A549 (cell line): ENCODE measurements at regions not wholly inside any gene's neighbourhood (a gene's known extent, or its start where the extent isn't known, plus 50 kb on each side); places are given as distances from the start of the nearest gene placed in this dataset.
A peak's percentile ranks its signal among the peaks of the same experiment; 100 is the strongest.

Experiments used
- ATAC-seq, 2 experiments: fragments of 200-7000 bp in 1 of 2; fragments of >200 bp in 1 of 2; cut with Nextera tagmentation in 1 of 2; cut with Tn5 transposase in 1 of 2; 3 replicates each; pipeline versions ENCODE4 v1.8.0 to v1.9.1; 2018 to 2020; ENCODE audit warnings: mild to moderate bottlenecking in 1 of 2, moderate library complexity in 1 of 2
- CTCF ChIA-PET: fragments of 300-600 bp; sonication (Branson Sonifier 250); formaldehyde crosslinking; extraction: SDS; loops from one replicate; lab custom pipeline; 2021; ENCODE audit warnings: antibody characterized with exemption, inconsistent platforms; lab: Yijun Ruan, JAX
- POLR2A ChIA-PET: fragments of 350-600 bp; formaldehyde crosslinking; extraction: SDS; loops from one replicate; lab custom pipeline; 2021; ENCODE audit warnings: antibody characterized with exemption, inconsistent platforms; lab: Yijun Ruan, JAX
- DNase-seq, 2 experiments: peaks; one replicate each; pipeline versions ENCODE4 v3.0.0 to v3.0.0-alpha.2; 2011 to 2016; ENCODE audit warnings: low read depth in 1 of 2, low spot score in 1 of 2
- FAIRE-seq: peaks from 2 replicates; lab custom pipeline; 2011; peaks lifted over from hg19 to GRCh38; lab: Jason Lieb, UNC
- H3K27ac ChIP-seq, 2 experiments: fragments of >200 bp; sonication (Bioruptor Twin); formaldehyde crosslinking; 3 replicates each; pipeline ENCODE4 v1.5.1; 2016 to 2017
- H3K4me1 ChIP-seq: fragments of >200 bp; sonication (Bioruptor Twin); formaldehyde crosslinking; 3 replicates; pipeline ENCODE4 v1.6.1; 2016
- H3K4me2 ChIP-seq: fragments of >200 bp; sonication (Bioruptor Twin); formaldehyde crosslinking; 3 replicates; pipeline ENCODE4 v1.6.1; 2016
- H3K4me3 ChIP-seq: fragments of >200 bp; sonication (Bioruptor Twin); formaldehyde crosslinking; 3 replicates; pipeline ENCODE4 v1.5.1; 2016
- H3K9me3 ChIP-seq: fragments of >200 bp; sonication (Bioruptor Twin); formaldehyde crosslinking; 3 replicates; pipeline ENCODE4 v1.6.1; 2016
- CHD4 ChIP-seq: fragments of 200-600 bp; sonication (generic); IDR thresholded peaks from 2 replicates; pipeline ENCODE4 v1.6.1; 2016; ENCODE audit warnings: antibody characterized with exemption, mild to moderate bottlenecking, borderline replicate concordance
- EP300 ChIP-seq, 2 experiments: fragments of >200 bp; sonication (Bioruptor Twin); formaldehyde crosslinking; IDR thresholded peaks; 2 replicates in 1 of 2; 3 replicates in 1 of 2; pipeline ENCODE4 v1.6.1; 2016 to 2017
- FOSB ChIP-seq: fragments of 250-450 bp; sonication (Bioruptor Pico); IDR thresholded peaks from 2 replicates; pipeline ENCODE4 v1.5.0; 2020; ENCODE audit warnings: mild to moderate bottlenecking, moderate library complexity
- GATA3 ChIP-seq: IDR thresholded peaks from 2 replicates; pipeline ENCODE4 v1.6.1; 2012; ENCODE audit warnings: borderline replicate concordance
- HDAC2 ChIP-seq: fragments of 200-600 bp; sonication (generic); IDR thresholded peaks from 2 replicates; pipeline ENCODE4 v1.6.1; 2016
- JUNB ChIP-seq: fragments of >200 bp; sonication (Bioruptor Twin); formaldehyde crosslinking; IDR thresholded peaks from 2 replicates; pipeline ENCODE4 v1.6.1; 2016
- KDM1A ChIP-seq: fragments of 200-600 bp; sonication (generic); IDR thresholded peaks from 2 replicates; pipeline ENCODE4 v1.6.1; 2016; ENCODE audit warnings: low read depth, mild to moderate bottlenecking
- KDM5A ChIP-seq: fragments of 200-600 bp; sonication (generic); IDR thresholded peaks from 2 replicates; pipeline ENCODE4 v1.6.1; 2016; ENCODE audit warnings: antibody characterized with exemption, mild to moderate bottlenecking
- MAFK ChIP-seq: fragments of 450-650 bp; IDR thresholded peaks from 2 replicates; pipeline ENCODE4 v1.6.1; 2014; ENCODE audit not compliant: partially characterized antibody
- MAZ ChIP-seq: fragments of 150-350 bp; IDR thresholded peaks from 2 replicates; pipeline ENCODE4 v1.6.1; 2014; ENCODE audit warnings: antibody characterized with exemption, low read depth, low read length, borderline replicate concordance
- RAD21 ChIP-seq, 2 experiments: fragments of >200 bp in 1 of 2; sonication (Bioruptor Twin) in 1 of 2; formaldehyde crosslinking in 1 of 2; IDR thresholded peaks in 1 of 2; conservative IDR thresholded peaks in 1 of 2; 2 replicates in 1 of 2; 3 replicates in 1 of 2; pipeline ENCODE4 v1.6.1; 2012 to 2018; ENCODE audit warnings: inconsistent platforms in 1 of 2
- RARB ChIP-seq: fragments of 250-450 bp; sonication (Bioruptor Pico); IDR thresholded peaks from 2 replicates; pipeline ENCODE4 v1.8.0; 2021; ENCODE audit warnings: mild to moderate bottlenecking, moderate library complexity
- SMC3 ChIP-seq: fragments of >200 bp; sonication (Bioruptor Twin); formaldehyde crosslinking; IDR thresholded peaks from 3 replicates; pipeline ENCODE4 v1.6.1; 2018; ENCODE audit warnings: inconsistent platforms
- TP53 ChIP-seq: fragments of 250-450 bp; sonication (Bioruptor Pico); IDR thresholded peaks from 2 replicates; pipeline ENCODE4 v1.5.0; 2021; ENCODE audit warnings: mild to moderate bottlenecking, moderate library complexity
- ZC3H11A ChIP-seq: fragments of 450-650 bp; IDR thresholded peaks from 2 replicates; pipeline ENCODE4 v1.6.1; 2014; ENCODE audit warnings: antibody characterized with exemption, mild to moderate bottlenecking
- WGBS: methylation state at CpG from one replicate; pipeline ENCODE4 v1.1.6; 2017; ENCODE audit errors: missing lambda C conversion rate; 5-methylcytosine and 5-hydroxymethylcytosine counted together
- TF ChIP-seq, protein P1 (sequence below): fragments of 250-450 bp; sonication (Bioruptor Pico); IDR thresholded peaks from 2 replicates; pipeline ENCODE4 v1.5.0; 2020; ENCODE audit warnings: low read depth, mild to moderate bottlenecking, moderate library complexity
- TF ChIP-seq, protein P2 (sequence below): fragments of >200 bp; sonication (Bioruptor Twin); formaldehyde crosslinking; IDR thresholded peaks from 3 replicates; pipeline ENCODE4 v1.5.1; 2016
- TF ChIP-seq, protein P3 (sequence below): fragments of 450-650 bp; IDR thresholded peaks from 2 replicates; pipeline ENCODE4 v1.6.1; 2014; ENCODE audit warnings: antibody characterized with exemption
- TF ChIP-seq, protein P4 (sequence below): fragments of 250-450 bp; sonication (Bioruptor Pico); IDR thresholded peaks from 2 replicates; pipeline ENCODE4 v1.5.0; 2021; ENCODE audit warnings: mild to moderate bottlenecking, moderate library complexity, borderline replicate concordance
- TF ChIP-seq, protein P5 (sequence below): fragments of 200-600 bp; sonication (generic); IDR thresholded peaks from 2 replicates; pipeline ENCODE4 v1.6.1; 2016; ENCODE audit warnings: antibody characterized with exemption, mild to moderate bottlenecking, moderate library complexity
- TF ChIP-seq, protein P6 (sequence below): fragments of >200 bp; sonication (Bioruptor Twin); formaldehyde crosslinking; IDR thresholded peaks from 3 replicates; pipeline ENCODE4 v1.6.1; 2016

DNA sequence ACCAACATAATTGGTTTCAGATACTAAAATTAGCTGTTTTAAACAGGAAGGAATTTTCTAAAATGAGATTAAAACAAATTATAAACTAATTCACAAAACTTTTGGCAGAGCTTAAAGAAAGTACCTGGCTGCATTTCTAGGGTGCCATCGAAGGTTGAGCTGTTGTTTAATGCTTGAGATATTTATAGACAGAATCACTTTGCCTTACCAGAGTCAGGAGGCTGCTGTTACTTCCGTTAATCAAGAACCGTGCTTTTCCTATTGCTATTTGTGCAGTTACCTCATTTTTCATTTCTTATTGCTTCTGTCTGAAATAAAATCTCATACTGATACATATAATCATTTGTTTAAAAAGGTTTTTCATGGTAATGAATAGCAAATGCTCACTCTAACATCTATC lies 242.9 kb downstream of the TECRL start (continued):
- TF ChIP-seq RARB (CRISPR knock-in tag): no peak
- no peak for TF ChIP-seq KDM1A
- TF ChIP-seq GATA3: no peak
- no peak for TF ChIP-seq MAZ
- TF ChIP-seq KDM5A: no peak
- no peak for TF ChIP-seq HDAC2
- no peak for TF ChIP-seq ZC3H11A

DNA sequence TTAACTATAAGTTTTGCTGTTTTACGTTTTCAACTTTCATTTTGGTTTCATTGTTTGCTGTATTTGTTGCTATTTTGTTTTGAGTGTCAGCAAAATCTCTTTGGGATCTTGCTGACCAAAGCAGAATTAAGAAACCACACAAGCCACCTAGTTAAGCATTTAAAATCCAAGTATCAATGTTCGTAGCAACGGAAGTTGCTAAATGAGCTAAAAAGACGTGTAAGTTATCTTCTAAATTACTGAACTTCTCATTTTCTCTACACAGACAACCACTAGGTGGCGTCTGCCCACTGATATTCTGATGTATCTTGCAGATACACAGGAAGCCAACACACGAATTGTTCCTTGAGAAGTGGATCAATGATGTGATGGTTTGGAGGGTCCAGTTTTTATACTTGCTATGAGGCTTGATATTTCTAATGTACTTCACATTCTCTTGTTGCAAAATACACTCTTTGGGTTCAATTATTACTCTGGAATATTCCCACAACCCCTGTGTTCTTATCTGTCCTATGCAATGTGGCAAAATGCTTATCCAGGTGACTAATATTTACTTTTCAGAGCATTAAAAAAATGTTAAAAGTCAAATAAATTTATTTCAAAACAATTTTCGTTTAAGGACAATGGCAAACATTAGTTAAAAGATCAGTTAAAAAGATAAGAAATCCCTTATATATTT lies 250.5 kb downstream of the TECRL start:
- Histone ChIP-seq H3K9me3 (no peaks in the 10 kb centered on the region), H3K27ac (no peak overlapping the region), H3K4me1 (no peaks in the 10 kb centered on the region), H3K4me3 (peak overlapping the region; percentile 26; the same call in 1 of the 3 replicates), H3K4me2 (peak overlapping the region; percentile 49)
- FAIRE-seq (no peak), DNase-seq (peak; percentile 10 to 67)
- CTCF ChIA-PET: interaction anchor here (0.6 kb wide), 1 partner anchor 26 kb away, joined by 3 read pairs; no protein-coding TSS in a partner anchor
- 2% methylated on average over 7 of the region's 7 CpGs for WGBS
- TF ChIP-seq SMC3: peak; percentile 60
- TF ChIP-seq MAFK: peak; percentile 76
- TF ChIP-seq, protein P1, sequence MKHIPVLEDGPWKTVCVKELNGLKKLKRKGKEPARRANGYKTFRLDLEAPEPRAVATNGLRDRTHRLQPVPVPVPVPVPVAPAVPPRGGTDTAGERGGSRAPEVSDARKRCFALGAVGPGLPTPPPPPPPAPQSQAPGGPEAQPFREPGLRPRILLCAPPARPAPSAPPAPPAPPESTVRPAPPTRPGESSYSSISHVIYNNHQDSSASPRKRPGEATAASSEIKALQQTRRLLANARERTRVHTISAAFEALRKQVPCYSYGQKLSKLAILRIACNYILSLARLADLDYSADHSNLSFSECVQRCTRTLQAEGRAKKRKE (CRISPR knock-in tag): no peak
- TF ChIP-seq, protein P2, sequence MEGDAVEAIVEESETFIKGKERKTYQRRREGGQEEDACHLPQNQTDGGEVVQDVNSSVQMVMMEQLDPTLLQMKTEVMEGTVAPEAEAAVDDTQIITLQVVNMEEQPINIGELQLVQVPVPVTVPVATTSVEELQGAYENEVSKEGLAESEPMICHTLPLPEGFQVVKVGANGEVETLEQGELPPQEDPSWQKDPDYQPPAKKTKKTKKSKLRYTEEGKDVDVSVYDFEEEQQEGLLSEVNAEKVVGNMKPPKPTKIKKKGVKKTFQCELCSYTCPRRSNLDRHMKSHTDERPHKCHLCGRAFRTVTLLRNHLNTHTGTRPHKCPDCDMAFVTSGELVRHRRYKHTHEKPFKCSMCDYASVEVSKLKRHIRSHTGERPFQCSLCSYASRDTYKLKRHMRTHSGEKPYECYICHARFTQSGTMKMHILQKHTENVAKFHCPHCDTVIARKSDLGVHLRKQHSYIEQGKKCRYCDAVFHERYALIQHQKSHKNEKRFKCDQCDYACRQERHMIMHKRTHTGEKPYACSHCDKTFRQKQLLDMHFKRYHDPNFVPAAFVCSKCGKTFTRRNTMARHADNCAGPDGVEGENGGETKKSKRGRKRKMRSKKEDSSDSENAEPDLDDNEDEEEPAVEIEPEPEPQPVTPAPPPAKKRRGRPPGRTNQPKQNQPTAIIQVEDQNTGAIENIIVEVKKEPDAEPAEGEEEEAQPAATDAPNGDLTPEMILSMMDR: peak; percentile 59
- no peak for TF ChIP-seq TP53 (CRISPR knock-in tag)
- TF ChIP-seq RAD21 (conservative IDR thresholded peaks at IDR 0.05 in 1 of 2, IDR thresholded peaks at IDR 0.05 in 1 of 2): peak; percentile 42 to 46; a peak in 3 of 5 replicates
- TF ChIP-seq, protein P3, sequence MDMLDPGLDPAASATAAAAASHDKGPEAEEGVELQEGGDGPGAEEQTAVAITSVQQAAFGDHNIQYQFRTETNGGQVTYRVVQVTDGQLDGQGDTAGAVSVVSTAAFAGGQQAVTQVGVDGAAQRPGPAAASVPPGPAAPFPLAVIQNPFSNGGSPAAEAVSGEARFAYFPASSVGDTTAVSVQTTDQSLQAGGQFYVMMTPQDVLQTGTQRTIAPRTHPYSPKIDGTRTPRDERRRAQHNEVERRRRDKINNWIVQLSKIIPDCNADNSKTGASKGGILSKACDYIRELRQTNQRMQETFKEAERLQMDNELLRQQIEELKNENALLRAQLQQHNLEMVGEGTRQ: no peak
- TF ChIP-seq, all 56 proteins: peak for 4
- POLR2A ChIA-PET: no interaction called here
- peak in 1 of 2 experiments; percentile 40; a peak in 1 of 6 replicates for ATAC-seq

DNA sequence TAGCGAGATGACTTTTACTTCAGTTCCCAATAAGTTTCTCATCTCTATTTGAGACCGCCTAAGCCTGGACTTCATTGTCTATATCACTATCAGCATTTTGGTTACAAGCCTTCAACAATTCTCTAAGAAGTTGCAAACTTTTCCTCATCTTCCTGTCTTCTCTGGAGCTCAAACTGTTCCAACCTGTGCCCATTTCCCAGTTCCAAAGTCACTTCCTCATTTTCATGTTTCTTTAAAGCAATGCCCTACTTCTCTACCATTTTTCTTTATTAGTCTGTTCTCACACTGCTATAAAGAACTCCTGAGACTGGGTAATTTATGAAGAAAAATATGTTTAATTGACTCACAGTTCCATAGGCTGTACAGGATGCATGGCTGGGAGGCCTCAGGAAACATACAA lies 251.9 kb downstream of the TECRL start:
- WGBS: 81% methylated on average over 2 of the region's 2 CpGs
- H3K27ac ChIP-seq: no peak overlapping the region
- DNase-seq (no peak), FAIRE-seq (no peak), ATAC-seq (no peak)
- ChIA-PET CTCF (interaction anchor here (1.0 kb wide), 1 partner anchor 382 kb away, joined by 4 read pairs; no protein-coding TSS in a partner anchor), POLR2A (no interaction called here)
- H3K4me2 ChIP-seq: no peak overlapping the region
- H3K4me3 ChIP-seq: no peak overlapping the region
- H3K9me3 ChIP-seq: no peaks in the 10 kb centered on the region
- H3K4me1 ChIP-seq: no peaks in the 10 kb centered on the region
- TF ChIP-seq, protein P4, sequence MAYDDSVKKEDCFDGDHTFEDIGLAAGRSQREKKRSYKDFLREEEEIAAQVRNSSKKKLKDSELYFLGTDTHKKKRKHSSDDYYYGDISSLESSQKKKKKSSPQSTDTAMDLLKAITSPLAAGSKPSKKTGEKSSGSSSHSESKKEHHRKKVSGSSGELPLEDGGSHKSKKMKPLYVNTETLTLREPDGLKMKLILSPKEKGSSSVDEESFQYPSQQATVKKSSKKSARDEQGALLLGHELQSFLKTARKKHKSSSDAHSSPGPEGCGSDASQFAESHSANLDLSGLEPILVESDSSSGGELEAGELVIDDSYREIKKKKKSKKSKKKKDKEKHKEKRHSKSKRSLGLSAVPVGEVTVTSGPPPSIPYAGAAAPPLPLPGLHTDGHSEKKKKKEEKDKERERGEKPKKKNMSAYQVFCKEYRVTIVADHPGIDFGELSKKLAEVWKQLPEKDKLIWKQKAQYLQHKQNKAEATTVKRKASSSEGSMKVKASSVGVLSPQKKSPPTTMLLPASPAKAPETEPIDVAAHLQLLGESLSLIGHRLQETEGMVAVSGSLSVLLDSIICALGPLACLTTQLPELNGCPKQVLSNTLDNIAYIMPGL (CRISPR knock-in tag): no peak
- TF ChIP-seq ZC3H11A (no peak), TP53 (CRISPR knock-in tag) (no peak), GATA3 (no peak), FOSB (CRISPR knock-in tag) (no peak), CHD4 (no peak), EP300 (IDR thresholded peaks at IDR 0.05) (no peak), JUNB (no peak)
- TF ChIP-seq, protein P5, sequence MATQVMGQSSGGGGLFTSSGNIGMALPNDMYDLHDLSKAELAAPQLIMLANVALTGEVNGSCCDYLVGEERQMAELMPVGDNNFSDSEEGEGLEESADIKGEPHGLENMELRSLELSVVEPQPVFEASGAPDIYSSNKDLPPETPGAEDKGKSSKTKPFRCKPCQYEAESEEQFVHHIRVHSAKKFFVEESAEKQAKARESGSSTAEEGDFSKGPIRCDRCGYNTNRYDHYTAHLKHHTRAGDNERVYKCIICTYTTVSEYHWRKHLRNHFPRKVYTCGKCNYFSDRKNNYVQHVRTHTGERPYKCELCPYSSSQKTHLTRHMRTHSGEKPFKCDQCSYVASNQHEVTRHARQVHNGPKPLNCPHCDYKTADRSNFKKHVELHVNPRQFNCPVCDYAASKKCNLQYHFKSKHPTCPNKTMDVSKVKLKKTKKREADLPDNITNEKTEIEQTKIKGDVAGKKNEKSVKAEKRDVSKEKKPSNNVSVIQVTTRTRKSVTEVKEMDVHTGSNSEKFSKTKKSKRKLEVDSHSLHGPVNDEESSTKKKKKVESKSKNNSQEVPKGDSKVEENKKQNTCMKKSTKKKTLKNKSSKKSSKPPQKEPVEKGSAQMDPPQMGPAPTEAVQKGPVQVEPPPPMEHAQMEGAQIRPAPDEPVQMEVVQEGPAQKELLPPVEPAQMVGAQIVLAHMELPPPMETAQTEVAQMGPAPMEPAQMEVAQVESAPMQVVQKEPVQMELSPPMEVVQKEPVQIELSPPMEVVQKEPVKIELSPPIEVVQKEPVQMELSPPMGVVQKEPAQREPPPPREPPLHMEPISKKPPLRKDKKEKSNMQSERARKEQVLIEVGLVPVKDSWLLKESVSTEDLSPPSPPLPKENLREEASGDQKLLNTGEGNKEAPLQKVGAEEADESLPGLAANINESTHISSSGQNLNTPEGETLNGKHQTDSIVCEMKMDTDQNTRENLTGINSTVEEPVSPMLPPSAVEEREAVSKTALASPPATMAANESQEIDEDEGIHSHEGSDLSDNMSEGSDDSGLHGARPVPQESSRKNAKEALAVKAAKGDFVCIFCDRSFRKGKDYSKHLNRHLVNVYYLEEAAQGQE: no peak
- TF ChIP-seq, protein P6, sequence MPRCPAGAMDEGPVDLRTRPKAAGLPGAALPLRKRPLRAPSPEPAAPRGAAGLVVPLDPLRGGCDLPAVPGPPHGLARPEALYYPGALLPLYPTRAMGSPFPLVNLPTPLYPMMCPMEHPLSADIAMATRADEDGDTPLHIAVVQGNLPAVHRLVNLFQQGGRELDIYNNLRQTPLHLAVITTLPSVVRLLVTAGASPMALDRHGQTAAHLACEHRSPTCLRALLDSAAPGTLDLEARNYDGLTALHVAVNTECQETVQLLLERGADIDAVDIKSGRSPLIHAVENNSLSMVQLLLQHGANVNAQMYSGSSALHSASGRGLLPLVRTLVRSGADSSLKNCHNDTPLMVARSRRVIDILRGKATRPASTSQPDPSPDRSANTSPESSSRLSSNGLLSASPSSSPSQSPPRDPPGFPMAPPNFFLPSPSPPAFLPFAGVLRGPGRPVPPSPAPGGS: no peak
- TF ChIP-seq, protein P3: no peak
- TF ChIP-seq, protein P1 (CRISPR knock-in tag): no peak
